Fibroblast of skin of abdomen (primary cell): ENCODE measurements at regions not wholly inside any gene's neighbourhood (a gene's known extent, or its start where the extent isn't known, plus 50 kb on each side); places are given as distances from the start of the nearest gene placed in this dataset.
"Not testable (repeated sequence)": the region's sequence is repeated elsewhere in the genome, so short reads cannot be mapped to it uniquely, and the experiment has no call there.

ENCODE experiments used
- DNase-seq: peaks from one replicate; pipeline ENCODE4 v3.0.0-alpha.2; 2013

DNA sequence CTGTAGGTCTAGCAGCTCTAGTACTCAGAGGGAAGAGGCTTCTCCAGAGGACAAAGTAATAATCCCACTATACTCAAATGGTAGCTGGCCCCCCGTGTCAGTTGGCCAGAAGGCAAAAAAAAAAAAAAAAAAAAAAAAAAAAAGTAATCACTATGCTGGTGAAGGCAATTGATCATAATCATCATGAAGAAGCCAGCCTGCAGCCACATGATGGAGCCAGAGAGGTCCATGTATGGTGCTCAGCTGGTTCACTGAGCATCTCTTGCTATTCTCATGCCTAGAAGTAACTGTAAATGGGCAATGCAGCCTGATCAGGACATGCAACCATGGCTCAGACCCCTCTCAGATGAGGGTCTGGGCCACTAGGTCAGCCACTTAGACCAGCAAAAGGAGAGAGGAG is 378.8 kb downstream of the MED13L start:
- no peak for DNase-seq

DNA sequence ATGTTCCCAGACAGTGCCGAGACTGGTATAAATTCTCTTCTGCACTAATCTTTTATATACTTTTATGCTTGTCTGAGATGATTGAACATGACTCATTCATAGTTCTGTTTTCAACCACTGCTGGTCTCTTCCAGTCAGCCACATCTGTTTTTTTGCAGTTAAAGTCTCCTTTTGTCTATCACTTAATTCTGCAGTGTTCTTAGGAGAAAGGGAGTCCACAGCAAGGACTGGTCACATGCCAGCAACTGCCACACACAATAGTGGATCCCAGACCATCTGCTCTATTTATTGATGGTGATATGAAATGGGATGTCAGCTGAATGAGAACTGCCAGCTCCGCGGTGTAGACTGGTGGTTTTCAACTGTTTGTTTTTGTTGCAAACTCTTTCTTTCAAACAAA is 379.8 kb downstream of the MED13L start:
- DNase-seq: peak; percentile 59

- DNase-seq: no peak
These were observed 382.2 kb downstream of the MED13L start for GRCh38 chr12:115895247-115895646.

DNA sequence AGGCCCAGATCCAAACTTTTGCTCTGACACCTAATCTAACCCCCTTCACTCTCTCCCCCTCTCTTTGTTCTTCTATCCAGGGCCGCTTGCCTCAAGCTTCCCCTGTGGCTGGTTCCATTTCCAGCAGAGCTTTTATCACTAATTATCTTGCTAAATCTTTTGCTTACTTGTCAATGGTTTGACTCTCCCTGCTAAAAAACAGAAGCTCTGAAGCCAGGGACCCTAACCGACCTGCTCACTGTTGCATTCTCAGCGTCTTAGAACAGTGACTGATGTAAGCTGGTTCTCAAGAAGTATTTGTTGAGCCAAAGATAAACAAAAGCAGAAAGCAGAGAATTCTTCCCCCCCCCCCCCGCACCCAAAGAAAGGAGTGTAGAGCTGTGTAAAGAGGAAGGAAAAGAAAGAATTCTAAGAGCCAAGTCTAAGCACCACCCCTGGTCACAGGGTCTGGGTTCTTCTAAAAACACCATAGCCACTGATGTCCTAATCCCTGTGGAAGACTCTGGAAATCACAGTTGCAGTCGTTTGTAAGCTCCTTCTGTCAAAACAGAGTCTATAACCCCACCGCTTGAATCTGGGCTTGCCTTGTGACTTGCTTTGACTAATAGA is 385.8 kb downstream of the MED13L start:
- DNase-seq: no peak

- no peak for DNase-seq
These were observed 390.8 kb downstream of the MED13L start for GRCh38 chr12:115886666-115887065.

- DNase-seq: no peak
These were observed 392.3 kb downstream of the MED13L start for GRCh38 chr12:115885040-115885690.

DNA sequence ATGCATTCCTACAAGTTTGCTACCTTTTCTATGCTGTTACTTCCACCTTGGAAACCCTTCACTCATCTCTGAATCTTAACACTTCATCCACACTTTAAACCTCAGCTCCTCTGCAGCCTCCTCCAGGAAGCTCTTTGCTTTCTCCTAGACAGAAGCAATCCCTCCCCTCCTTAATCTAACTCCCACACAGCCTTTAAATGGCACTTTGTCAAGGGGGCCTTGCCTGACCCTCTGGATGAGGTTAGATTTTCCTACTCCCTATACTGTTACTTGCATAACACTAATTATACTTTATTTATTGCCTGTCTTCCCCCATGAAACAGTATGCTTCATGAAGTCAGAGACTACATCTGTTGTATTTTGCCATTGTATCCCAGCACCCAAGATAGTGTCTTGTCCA is 394.6 kb downstream of the MED13L start:
- no peak for DNase-seq

GRCh38 chr12:115880238-115880637 is 397.3 kb downstream of the MED13L start:
- no peak for DNase-seq

- DNase-seq: no peak
These were observed 398.1 kb downstream of the MED13L start for GRCh38 chr12:115879354-115879753.

- no peak for DNase-seq
These were observed 403.9 kb downstream of the MED13L start for GRCh38 chr12:115873451-115874082.

GRCh38 chr12:115872919-115873357 is 404.6 kb downstream of the MED13L start:
- no peak for DNase-seq

- no peak for DNase-seq
These were observed 405.3 kb downstream of the MED13L start for GRCh38 chr12:115872212-115872611.

DNA sequence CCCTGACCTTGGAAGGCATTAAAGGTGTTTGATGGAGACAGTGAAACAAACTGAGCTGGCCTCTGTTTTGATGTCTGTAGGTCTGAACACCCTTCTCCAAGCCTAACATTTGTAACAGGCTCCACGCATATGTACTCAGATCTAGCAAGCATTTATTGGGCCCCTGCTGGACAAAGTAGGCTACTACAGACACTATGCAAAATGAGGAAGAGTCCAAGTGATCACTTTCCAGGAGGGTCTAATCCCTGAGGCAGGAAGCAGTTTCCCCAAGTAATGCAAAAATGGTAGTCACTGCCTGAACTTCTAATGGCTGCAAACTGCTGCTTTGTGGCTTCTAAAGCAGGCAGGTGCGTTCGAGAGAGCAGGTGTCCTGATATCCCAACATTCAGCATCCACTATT is 405.8 kb downstream of the MED13L start:
- peak; percentile 16 for DNase-seq

GRCh38 chr12:115870510-115870909 is 407.0 kb downstream of the MED13L start:
- no peak for DNase-seq

DNA sequence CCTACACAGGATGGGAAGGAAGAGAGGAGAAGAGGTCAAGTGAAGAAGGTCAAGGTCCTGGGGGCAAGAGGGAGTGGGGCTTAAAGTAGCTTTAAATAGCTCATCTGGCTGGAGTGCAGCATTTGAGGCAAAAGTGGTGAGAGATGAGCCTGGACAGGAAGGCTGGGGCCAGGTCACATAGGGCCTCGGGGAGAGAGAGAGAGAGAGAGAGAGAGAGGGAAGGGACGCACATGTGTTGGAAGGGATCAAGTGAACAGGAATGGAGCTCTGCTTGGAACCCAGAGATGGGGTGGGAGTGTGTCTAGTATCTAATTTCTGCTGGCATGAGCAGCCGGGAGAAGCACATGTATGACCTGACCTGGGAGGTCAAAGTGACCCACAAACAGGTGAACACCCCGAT is 407.5 kb downstream of the MED13L start:
- DNase-seq: no peak

- DNase-seq: no peak
These were observed 407.9 kb downstream of the MED13L start for GRCh38 chr12:115869604-115870003.

GRCh38 chr12:115868624-115869023 is 408.9 kb downstream of the MED13L start:
- no peak for DNase-seq

- DNase-seq: no peak
These were observed 409.6 kb downstream of the MED13L start for GRCh38 chr12:115867854-115868253.

DNA sequence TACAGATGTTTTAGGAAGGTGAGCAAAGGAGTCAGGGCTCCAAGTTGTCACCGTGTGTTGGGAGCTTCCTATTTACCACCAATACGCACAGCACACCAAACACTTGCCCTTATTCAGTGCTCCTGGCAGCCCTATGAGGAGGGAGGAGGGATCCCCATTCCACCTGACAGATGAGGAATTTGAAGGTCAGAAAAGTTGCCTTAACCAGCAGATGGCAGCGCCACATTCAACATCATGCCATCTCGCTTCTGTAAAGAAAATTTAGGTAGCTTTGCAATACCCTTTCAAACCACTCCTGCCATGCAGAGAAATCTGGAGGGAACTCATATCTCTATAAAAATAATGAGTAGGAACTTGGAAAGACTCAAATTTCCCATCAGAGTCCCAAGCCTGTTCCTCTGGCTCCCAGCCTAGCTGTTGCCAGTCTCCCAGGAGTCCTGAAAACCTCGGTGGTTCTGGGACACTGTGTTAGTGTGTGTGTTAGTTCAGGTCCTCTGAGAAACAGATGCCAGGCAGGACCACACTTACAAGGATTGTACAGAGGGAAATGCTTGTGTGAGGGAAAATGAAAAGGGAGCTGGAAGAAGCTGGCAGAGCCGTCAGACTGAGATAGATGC is 410.5 kb downstream of the MED13L start:
- DNase-seq: no peak

DNA sequence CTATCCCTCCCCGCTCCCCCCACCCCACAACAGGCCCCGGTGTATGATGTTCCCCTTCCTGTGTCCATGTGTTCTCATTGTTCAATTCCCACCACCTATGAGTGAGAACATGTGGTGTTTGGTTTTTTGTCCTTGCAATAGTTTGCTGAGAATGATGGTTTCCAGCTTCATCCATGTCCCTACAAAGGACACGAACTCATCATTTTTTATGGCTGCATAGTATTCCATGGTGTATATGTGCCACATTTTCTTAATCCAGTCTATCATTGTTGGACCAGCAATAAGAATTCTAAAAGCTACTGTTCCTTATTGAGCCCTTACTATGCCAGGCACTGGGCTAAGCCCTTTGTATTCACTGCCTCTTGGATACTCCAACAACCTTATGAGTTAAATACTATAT is 411.2 kb downstream of the MED13L start:
- not testable (repeated sequence) for DNase-seq

GRCh38 chr12:115864396-115864795 is 413.1 kb downstream of the MED13L start:
- DNase-seq: no peak

DNA sequence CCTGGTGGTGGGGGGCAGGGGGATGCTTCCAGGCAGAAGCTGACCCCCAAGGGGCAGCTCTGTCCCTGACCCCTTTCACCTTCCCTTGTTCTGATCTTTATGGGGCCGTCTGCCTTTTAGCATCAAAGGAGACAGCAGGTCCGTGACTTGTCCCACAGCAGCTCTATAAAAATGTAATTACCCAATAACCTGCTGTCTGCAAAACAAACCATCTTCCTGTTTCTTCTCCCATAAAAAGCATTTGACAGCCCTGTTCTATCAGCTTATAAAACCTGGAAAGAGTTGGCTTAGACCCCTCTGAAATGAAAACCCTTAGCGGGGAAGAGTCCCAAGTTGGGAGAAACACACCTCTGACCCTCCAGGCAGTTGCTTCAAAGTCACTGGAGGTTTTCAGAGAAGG is 416.9 kb downstream of the MED13L start:
- DNase-seq: no peak

DNA sequence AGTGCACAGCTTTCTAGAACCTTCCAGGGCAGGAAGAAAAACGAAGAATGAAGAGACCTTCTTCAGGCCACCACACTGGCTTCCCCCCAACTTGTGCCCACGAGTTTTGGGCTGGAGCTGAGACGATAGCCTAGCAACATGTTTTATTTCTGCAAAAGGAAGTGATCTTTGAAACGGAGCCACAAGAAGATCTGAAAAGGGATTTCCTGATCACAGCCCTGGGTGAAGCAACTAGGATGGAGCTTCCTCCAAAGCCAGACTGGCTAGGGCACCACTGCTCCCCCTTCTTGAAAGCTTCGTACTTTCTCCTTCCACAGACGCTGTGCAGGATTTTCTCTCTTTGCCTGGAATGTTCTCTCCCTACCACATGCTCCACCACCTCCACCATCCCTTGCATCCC is 418.3 kb downstream of the MED13L start:
- DNase-seq: no peak

- DNase-seq: no peak
These were observed 419.6 kb downstream of the MED13L start for GRCh38 chr12:115857923-115858322.
